ENCODE measurements at regions not wholly inside any gene's neighbourhood (a gene's known extent, or its start where the extent isn't known, plus 50 kb on each side); places are given as distances from the start of the nearest gene placed in this dataset.

GRCh38 chr16:85519540-85520231 lies 93.4 kb upstream of the GSE1 start:
- no peak for DNase-seq

- DNase-seq: no peak
Observed at GRCh38 chr16:85520853-85521521, 92.1 kb upstream of the GSE1 start.

- no peak for DNase-seq
Observed at GRCh38 chr16:85521552-85522307, 91.4 kb upstream of the GSE1 start.

GRCh38 chr16:85522308-85522841 lies 90.7 kb upstream of the GSE1 start:
- DNase-seq: no peak

- DNase-seq: no peak
Observed at GRCh38 chr16:85522842-85523601, 90.1 kb upstream of the GSE1 start.

- DNase-seq: no peak
Observed at GRCh38 chr16:85523602-85524364, 89.3 kb upstream of the GSE1 start.

- DNase-seq: no peak
Observed at GRCh38 chr16:85524365-85524629, 88.8 kb upstream of the GSE1 start.

- no peak for DNase-seq
Observed at GRCh38 chr16:85524630-85525419, 88.3 kb upstream of the GSE1 start.

GRCh38 chr16:85525420-85526184 lies 87.5 kb upstream of the GSE1 start:
- DNase-seq: no peak

- no peak for DNase-seq
Observed at GRCh38 chr16:85526185-85526974, 86.7 kb upstream of the GSE1 start.

GRCh38 chr16:85527042-85527766 lies 85.9 kb upstream of the GSE1 start:
- DNase-seq: no peak

GRCh38 chr16:85527767-85528297 lies 85.3 kb upstream of the GSE1 start:
- no peak for DNase-seq

GRCh38 chr16:85528528-85529387 lies 84.4 kb upstream of the GSE1 start:
- DNase-seq: peak; percentile 29

- no peak for DNase-seq
Observed at GRCh38 chr16:85529489-85530369, 83.4 kb upstream of the GSE1 start.

GRCh38 chr16:85530370-85530739 lies 82.8 kb upstream of the GSE1 start:
- DNase-seq: no peak

GRCh38 chr16:85531516-85531915 lies 81.6 kb upstream of the GSE1 start:
- DNase-seq: no peak

GRCh38 chr16:85532147-85532546 lies 81.0 kb upstream of the GSE1 start:
- no peak for DNase-seq
